ENCODE measurements at regions not wholly inside any gene's neighbourhood (a gene's known extent, or its start where the extent isn't known, plus 50 kb on each side); places are given as distances from the start of the nearest gene placed in this dataset.

DNA sequence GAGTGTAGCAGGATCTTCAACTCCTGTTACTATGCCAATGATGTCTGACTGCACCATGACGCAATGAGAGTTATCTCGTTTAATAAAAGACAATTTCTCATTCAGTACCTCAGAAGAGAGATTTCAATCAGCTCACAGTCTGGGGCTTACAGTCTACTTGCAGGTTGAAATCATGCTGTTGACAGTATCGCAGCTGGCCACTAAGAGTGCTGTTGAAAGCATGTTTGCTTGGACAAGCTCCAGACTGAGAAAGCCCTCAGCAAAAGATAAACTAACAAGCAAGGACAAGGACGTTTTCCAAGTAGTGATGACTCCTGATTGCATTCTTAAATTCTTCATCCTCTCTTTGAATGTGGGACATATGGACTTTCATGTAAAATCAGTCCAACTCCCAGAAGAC is 145.2 kb upstream of the SYT4 start:
- H3K79me1 ChIP-seq (ENCODE audit: low read length), result no peaks in the 10 kb centered on the region
- no peak overlapping the region for H3K4ac ChIP-seq (ENCODE audit: low read depth, low read length)
- WGBS (ENCODE audit: extremely low coverage, insufficient coverage, insufficient read length), result no CpG with 5 or more reads among the region's 4 CpGs
- H3K4me2 ChIP-seq (ENCODE audit: low read length), result no peak overlapping the region
- no peak overlapping the region for H3K23ac ChIP-seq (ENCODE audit: low read length)
- H2AFZ ChIP-seq (ENCODE audit: insufficient read depth, low read length, poor library complexity), result no peak overlapping the region
- H3K4me1 ChIP-seq (ENCODE audit: control insufficient read depth in 1 of 2, insufficient read depth in 2 of 2, low read length in 2 of 2), result no peaks in the 10 kb centered on the region
- H3K36me3 ChIP-seq (ENCODE audit: control insufficient read depth in 1 of 2, insufficient read depth in 2 of 2, low read length in 2 of 2), result peaks cover 0 to 2% of the 10 kb centered on the region in 2 experiments
- no peak overlapping the region for H4K91ac ChIP-seq (ENCODE audit: low read depth, low read length)
- no peak overlapping the region for H4K8ac ChIP-seq (ENCODE audit: low read depth, low read length)
- H3K79me2 ChIP-seq (ENCODE audit: control insufficient read depth, insufficient read depth, low read length, poor library complexity), result no peaks in the 10 kb centered on the region
- H2BK120ac ChIP-seq (ENCODE audit: insufficient read depth, low read length, poor library complexity), result no peak overlapping the region
- no peak overlapping the region for H2AK5ac ChIP-seq (ENCODE audit: low read length)
- no peaks in the 10 kb centered on the region for H3K27me3 ChIP-seq (ENCODE audit: insufficient read depth, low read length)
- no peak overlapping the region for H2BK5ac ChIP-seq (ENCODE audit: low read depth, low read length, poor library complexity)
- H3K9ac ChIP-seq (ENCODE audit: low read length), result no peak overlapping the region
- H2BK12ac ChIP-seq (ENCODE audit: low read length), result no peak overlapping the region
- no peak overlapping the region for H4K12ac ChIP-seq (ENCODE audit: low read depth, low read length)
- DNase-seq, result no peak
- H3K9me3 ChIP-seq (ENCODE audit: insufficient read depth, low read depth, low read length), result peaks cover 3% of the 10 kb centered on the region
- no peak overlapping the region for H3K18ac ChIP-seq (ENCODE audit: low read length)
- H3K4me3 ChIP-seq (ENCODE audit: low read depth, low read length), result no peak overlapping the region
- no peak overlapping the region for H3K14ac ChIP-seq (ENCODE audit: low read length)
- H3K27ac ChIP-seq (ENCODE audit: low read depth, low read length), result no peak overlapping the region

DNA sequence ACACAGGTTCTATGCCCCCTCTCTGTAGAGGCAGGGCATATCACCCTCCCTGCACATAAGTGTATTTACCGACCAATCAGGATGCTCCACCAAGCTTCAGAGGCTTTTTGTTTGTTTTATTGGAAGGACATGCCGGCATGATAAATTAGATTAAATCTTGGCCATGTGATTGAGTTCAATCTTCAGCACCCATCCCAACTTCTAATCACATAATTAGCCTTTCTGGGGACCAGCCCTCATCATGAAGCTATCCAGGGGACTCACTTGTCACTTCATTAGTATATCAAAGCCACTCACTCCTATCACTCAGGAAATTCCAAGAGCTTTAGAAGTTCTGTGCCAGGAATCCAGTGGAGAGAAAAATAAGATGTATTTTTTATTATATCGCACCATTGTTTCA is 158.6 kb upstream of the SYT4 start:
- Histone ChIP-seq H2BK120ac (ENCODE audit: insufficient read depth, low read length, poor library complexity) (no peak overlapping the region), H2BK12ac (ENCODE audit: low read length) (no peak overlapping the region), H2BK5ac (ENCODE audit: low read depth, low read length, poor library complexity) (no peak overlapping the region), H3K4ac (ENCODE audit: low read depth, low read length) (no peak overlapping the region), H3K14ac (ENCODE audit: low read length) (no peak overlapping the region), H3K79me1 (ENCODE audit: low read length) (no peaks in the 10 kb centered on the region), H2AFZ (ENCODE audit: insufficient read depth, low read length, poor library complexity) (no peak overlapping the region), H4K91ac (ENCODE audit: low read depth, low read length) (no peak overlapping the region), H3K36me3 (ENCODE audit: control insufficient read depth in 1 of 2, insufficient read depth in 2 of 2, low read length in 2 of 2) (no peaks in the 10 kb centered on the region), H3K27ac (ENCODE audit: low read depth, low read length) (no peak overlapping the region), H3K9ac (ENCODE audit: low read length) (no peak overlapping the region), H3K4me1 (ENCODE audit: control insufficient read depth in 1 of 2, insufficient read depth in 2 of 2, low read length in 2 of 2) (no peaks in the 10 kb centered on the region), H3K18ac (ENCODE audit: low read length) (no peak overlapping the region), H3K4me2 (ENCODE audit: low read length) (no peak overlapping the region), H3K4me3 (ENCODE audit: low read depth, low read length) (no peak overlapping the region), H3K27me3 (ENCODE audit: insufficient read depth, low read length) (no peaks in the 10 kb centered on the region), H4K12ac (ENCODE audit: low read depth, low read length) (no peak overlapping the region), H3K79me2 (ENCODE audit: control insufficient read depth, insufficient read depth, low read length, poor library complexity) (no peaks in the 10 kb centered on the region), H4K8ac (ENCODE audit: low read depth, low read length) (no peak overlapping the region), H2AK5ac (ENCODE audit: low read length) (no peak overlapping the region), H3K23ac (ENCODE audit: low read length) (no peak overlapping the region), H3K9me3 (ENCODE audit: insufficient read depth, low read depth, low read length) (no peaks in the 10 kb centered on the region)
- WGBS (ENCODE audit: extremely low coverage, insufficient coverage, insufficient read length), result no CpG with 5 or more reads among the region's 3 CpGs
- no peak for DNase-seq

DNA sequence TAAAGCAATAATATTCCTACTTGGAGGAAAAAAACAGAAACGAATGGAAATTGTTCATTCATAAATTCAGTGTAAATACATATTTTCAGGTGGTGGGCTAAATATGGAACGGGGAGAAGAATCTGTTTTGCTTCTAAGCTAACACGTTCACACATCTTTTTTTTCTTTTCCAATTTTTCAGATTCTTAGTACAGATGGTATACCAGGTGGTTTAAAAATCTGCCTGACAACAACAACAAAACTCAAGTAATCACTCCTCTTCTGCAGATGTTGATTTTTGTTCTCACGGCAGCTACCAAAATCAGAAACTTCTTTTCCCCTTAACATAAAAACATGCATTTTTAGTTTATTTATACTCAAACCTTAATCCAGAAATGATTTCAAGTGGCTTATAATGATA is 164.8 kb upstream of the SYT4 start:
- Histone ChIP-seq H3K18ac (ENCODE audit: low read length) (no peak overlapping the region), H3K4me3 (ENCODE audit: low read depth, low read length) (no peak overlapping the region), H3K36me3 (ENCODE audit: control insufficient read depth in 1 of 2, insufficient read depth in 2 of 2, low read length in 2 of 2) (no peaks in the 10 kb centered on the region), H3K9ac (ENCODE audit: low read length) (no peak overlapping the region), H3K4me1 (ENCODE audit: control insufficient read depth in 1 of 2, insufficient read depth in 2 of 2, low read length in 2 of 2) (no peaks in the 10 kb centered on the region), H2BK5ac (ENCODE audit: low read depth, low read length, poor library complexity) (no peak overlapping the region), H3K4ac (ENCODE audit: low read depth, low read length) (no peak overlapping the region), H3K9me3 (ENCODE audit: insufficient read depth, low read depth, low read length) (no peaks in the 10 kb centered on the region), H2AK5ac (ENCODE audit: low read length) (no peak overlapping the region), H2AFZ (ENCODE audit: insufficient read depth, low read length, poor library complexity) (no peak overlapping the region), H3K79me1 (ENCODE audit: low read length) (no peaks in the 10 kb centered on the region), H4K8ac (ENCODE audit: low read depth, low read length) (no peak overlapping the region), H2BK12ac (ENCODE audit: low read length) (no peak overlapping the region), H4K91ac (ENCODE audit: low read depth, low read length) (no peak overlapping the region), H2BK120ac (ENCODE audit: insufficient read depth, low read length, poor library complexity) (no peak overlapping the region), H4K12ac (ENCODE audit: low read depth, low read length) (no peak overlapping the region), H3K23ac (ENCODE audit: low read length) (no peak overlapping the region), H3K27me3 (ENCODE audit: insufficient read depth, low read length) (no peaks in the 10 kb centered on the region), H3K27ac (ENCODE audit: low read depth, low read length) (no peak overlapping the region), H3K14ac (ENCODE audit: low read length) (no peak overlapping the region), H3K79me2 (ENCODE audit: control insufficient read depth, insufficient read depth, low read length, poor library complexity) (no peaks in the 10 kb centered on the region), H3K4me2 (ENCODE audit: low read length) (no peak overlapping the region)
- no peak for DNase-seq
- WGBS (ENCODE audit: extremely low coverage, insufficient coverage, insufficient read length), result no CpG with 5 or more reads among the region's 4 CpGs

DNA sequence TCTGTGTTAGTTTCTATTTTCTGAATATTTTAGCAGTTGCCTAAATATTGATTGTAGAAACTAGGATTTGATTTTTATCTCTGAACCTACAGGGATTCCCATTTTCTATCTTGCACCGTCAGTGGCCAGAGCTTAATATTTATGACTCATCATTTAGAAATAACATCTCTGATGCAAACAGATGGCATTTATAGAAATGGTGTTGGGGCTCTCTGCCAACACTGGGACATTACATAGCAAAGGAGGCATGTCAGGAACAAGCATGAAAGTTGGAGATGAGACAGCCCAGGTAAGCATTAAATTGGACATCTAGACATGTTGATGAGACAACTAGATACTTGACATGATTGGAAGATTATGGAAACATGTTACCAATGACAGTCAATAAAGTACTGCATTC is 165.3 kb upstream of the SYT4 start:
- Histone ChIP-seq H3K36me3 (ENCODE audit: control insufficient read depth in 1 of 2, insufficient read depth in 2 of 2, low read length in 2 of 2) (no peaks in the 10 kb centered on the region), H4K91ac (ENCODE audit: low read depth, low read length) (no peak overlapping the region), H2AFZ (ENCODE audit: insufficient read depth, low read length, poor library complexity) (no peak overlapping the region), H3K4me2 (ENCODE audit: low read length) (no peak overlapping the region), H3K18ac (ENCODE audit: low read length) (no peak overlapping the region), H2BK5ac (ENCODE audit: low read depth, low read length, poor library complexity) (no peak overlapping the region), H3K79me1 (ENCODE audit: low read length) (no peaks in the 10 kb centered on the region), H3K27ac (ENCODE audit: low read depth, low read length) (no peak overlapping the region), H3K79me2 (ENCODE audit: control insufficient read depth, insufficient read depth, low read length, poor library complexity) (no peaks in the 10 kb centered on the region), H3K4me3 (ENCODE audit: low read depth, low read length) (no peak overlapping the region), H2AK5ac (ENCODE audit: low read length) (no peak overlapping the region), H3K27me3 (ENCODE audit: insufficient read depth, low read length) (no peaks in the 10 kb centered on the region), H3K9ac (ENCODE audit: low read length) (no peak overlapping the region), H3K4ac (ENCODE audit: low read depth, low read length) (no peak overlapping the region), H2BK120ac (ENCODE audit: insufficient read depth, low read length, poor library complexity) (no peak overlapping the region), H2BK12ac (ENCODE audit: low read length) (no peak overlapping the region), H3K4me1 (ENCODE audit: control insufficient read depth in 1 of 2, insufficient read depth in 2 of 2, low read length in 2 of 2) (no peaks in the 10 kb centered on the region), H3K23ac (ENCODE audit: low read length) (no peak overlapping the region), H4K8ac (ENCODE audit: low read depth, low read length) (no peak overlapping the region), H3K14ac (ENCODE audit: low read length) (no peak overlapping the region), H3K9me3 (ENCODE audit: insufficient read depth, low read depth, low read length) (no peaks in the 10 kb centered on the region), H4K12ac (ENCODE audit: low read depth, low read length) (no peak overlapping the region)
- no peak for DNase-seq
- no CpG with 5 or more reads among the region's 1 CpG for WGBS (ENCODE audit: extremely low coverage, insufficient coverage, insufficient read length)

DNA sequence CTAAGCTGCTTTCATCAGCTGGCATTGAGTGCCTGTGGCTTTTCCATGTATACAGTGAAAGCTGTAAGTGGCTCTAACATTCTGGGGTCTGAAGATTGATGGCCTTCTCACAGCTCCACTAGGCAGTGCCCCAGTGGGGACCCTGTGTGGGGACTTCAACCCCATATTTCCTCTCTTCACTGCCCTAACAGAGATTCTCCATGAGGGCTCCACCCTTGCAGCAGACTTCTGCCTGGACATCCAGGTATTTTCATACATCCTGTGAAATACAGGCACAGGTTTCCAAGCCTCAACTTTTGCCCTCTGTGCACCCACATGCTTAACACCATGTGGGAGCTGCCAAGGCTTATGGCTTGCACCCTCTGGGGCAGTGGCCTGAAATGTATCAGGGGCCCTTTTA is 188.2 kb upstream of the SYT4 start:
- no peak overlapping the region for H2BK12ac ChIP-seq (ENCODE audit: low read length)
- H3K4me3 ChIP-seq (ENCODE audit: low read depth, low read length), result no peak overlapping the region
- no peak overlapping the region for H3K23ac ChIP-seq (ENCODE audit: low read length)
- H3K9me3 ChIP-seq (ENCODE audit: insufficient read depth, low read depth, low read length), result peaks cover 7% of the 10 kb centered on the region
- no peaks in the 10 kb centered on the region for H3K79me1 ChIP-seq (ENCODE audit: low read length)
- H4K91ac ChIP-seq (ENCODE audit: low read depth, low read length), result no peak overlapping the region
- no peak overlapping the region for H3K4ac ChIP-seq (ENCODE audit: low read depth, low read length)
- no peak for DNase-seq
- H3K14ac ChIP-seq (ENCODE audit: low read length), result no peak overlapping the region
- H3K4me2 ChIP-seq (ENCODE audit: low read length), result no peak overlapping the region
- H2AFZ ChIP-seq (ENCODE audit: insufficient read depth, low read length, poor library complexity), result no peak overlapping the region
- no peak overlapping the region for H3K18ac ChIP-seq (ENCODE audit: low read length)
- H3K9ac ChIP-seq (ENCODE audit: low read length), result no peak overlapping the region
- H3K36me3 ChIP-seq (ENCODE audit: control insufficient read depth in 1 of 2, insufficient read depth in 2 of 2, low read length in 2 of 2), result no peaks in the 10 kb centered on the region
- no peak overlapping the region for H3K27ac ChIP-seq (ENCODE audit: low read depth, low read length)
- no peak overlapping the region for H4K8ac ChIP-seq (ENCODE audit: low read depth, low read length)
- no peak overlapping the region for H2AK5ac ChIP-seq (ENCODE audit: low read length)
- H3K4me1 ChIP-seq (ENCODE audit: control insufficient read depth in 1 of 2, insufficient read depth in 2 of 2, low read length in 2 of 2), result no peaks in the 10 kb centered on the region
- H3K27me3 ChIP-seq (ENCODE audit: insufficient read depth, low read length), result no peaks in the 10 kb centered on the region
- H3K79me2 ChIP-seq (ENCODE audit: control insufficient read depth, insufficient read depth, low read length, poor library complexity), result no peaks in the 10 kb centered on the region
- H2BK5ac ChIP-seq (ENCODE audit: low read depth, low read length, poor library complexity), result no peak overlapping the region
- no peak overlapping the region for H4K12ac ChIP-seq (ENCODE audit: low read depth, low read length)
- no peak overlapping the region for H2BK120ac ChIP-seq (ENCODE audit: insufficient read depth, low read length, poor library complexity)

Data from trophoblast cell (in vitro differentiated cells and primary cell).